H1 (cell line): ENCODE measurements at regions not wholly inside any gene's neighbourhood (a gene's known extent, or its start where the extent isn't known, plus 50 kb on each side); places are given as distances from the start of the nearest gene placed in this dataset.

Experiments
- RNF2 ChIP-seq: fragments of 200-900, 300-1000 bp; sonication (generic); IDR thresholded peaks from 2 replicates; pipeline ENCODE4 v1.7.1; 2016; ENCODE audit warnings: borderline replicate concordance, low read depth, mild to moderate bottlenecking, antibody characterized with exemption, low read length; ENCODE audit not compliant: poor library complexity, severe bottlenecking; ENCODE audit errors: missing control alignments
- SP4 ChIP-seq: IDR thresholded peaks from 2 replicates; pipeline ENCODE4 v1.6.1; 2012; ENCODE audit warnings: low read length, inconsistent platforms
- ZNF274 ChIP-seq: IDR thresholded peaks from 2 replicates; pipeline ENCODE4 v1.7.0; 2012; ENCODE audit warnings: low read length, borderline replicate concordance; ENCODE audit errors: extremely low read depth
- TF ChIP-seq, protein P1 (sequence below), 3 experiments: IDR thresholded peaks; 1 replicate in 2 of 3; 2 replicates in 1 of 3; pipeline versions ENCODE4 v1.5.1 to v1.6.1; 2011; ENCODE audit warnings: low read length in 3 of 3, mild to moderate bottlenecking in 3 of 3, inconsistent platforms in 2 of 3, low read depth in 1 of 3, moderate library complexity in 1 of 3; ENCODE audit not compliant: insufficient read depth in 1 of 3; ENCODE audit errors: control extremely low read depth in 1 of 3

DNA sequence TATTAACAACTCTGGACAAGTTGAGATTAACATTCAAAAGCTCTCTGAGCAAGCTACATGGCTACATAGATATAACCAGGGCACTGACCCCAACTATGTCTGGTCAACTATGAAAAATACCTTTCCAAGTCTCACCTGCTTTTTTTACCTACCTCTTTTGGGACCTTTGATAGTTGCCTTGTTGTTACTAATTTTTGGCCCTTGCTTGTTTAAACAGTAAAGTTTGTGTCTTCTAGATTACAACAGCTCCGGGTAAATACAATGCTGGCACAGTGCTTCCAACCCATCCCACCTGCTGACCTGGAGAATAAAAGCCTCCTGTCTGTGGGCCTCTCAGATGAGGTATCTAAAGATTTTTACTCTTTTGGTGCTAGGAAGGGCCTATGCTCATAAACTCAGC lies 1036.6 kb downstream of the NAALADL2 start (continued):
- TF ChIP-seq, protein P1, sequence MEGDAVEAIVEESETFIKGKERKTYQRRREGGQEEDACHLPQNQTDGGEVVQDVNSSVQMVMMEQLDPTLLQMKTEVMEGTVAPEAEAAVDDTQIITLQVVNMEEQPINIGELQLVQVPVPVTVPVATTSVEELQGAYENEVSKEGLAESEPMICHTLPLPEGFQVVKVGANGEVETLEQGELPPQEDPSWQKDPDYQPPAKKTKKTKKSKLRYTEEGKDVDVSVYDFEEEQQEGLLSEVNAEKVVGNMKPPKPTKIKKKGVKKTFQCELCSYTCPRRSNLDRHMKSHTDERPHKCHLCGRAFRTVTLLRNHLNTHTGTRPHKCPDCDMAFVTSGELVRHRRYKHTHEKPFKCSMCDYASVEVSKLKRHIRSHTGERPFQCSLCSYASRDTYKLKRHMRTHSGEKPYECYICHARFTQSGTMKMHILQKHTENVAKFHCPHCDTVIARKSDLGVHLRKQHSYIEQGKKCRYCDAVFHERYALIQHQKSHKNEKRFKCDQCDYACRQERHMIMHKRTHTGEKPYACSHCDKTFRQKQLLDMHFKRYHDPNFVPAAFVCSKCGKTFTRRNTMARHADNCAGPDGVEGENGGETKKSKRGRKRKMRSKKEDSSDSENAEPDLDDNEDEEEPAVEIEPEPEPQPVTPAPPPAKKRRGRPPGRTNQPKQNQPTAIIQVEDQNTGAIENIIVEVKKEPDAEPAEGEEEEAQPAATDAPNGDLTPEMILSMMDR (IDR thresholded peaks at IDR 0.05; ENCODE audit: control extremely low read depth in 1 of 3, insufficient read depth in 1 of 3, low read depth in 1 of 3, low read length in 3 of 3): no peak
- TF ChIP-seq RNF2 (no peak), ZNF274 (no peak), SP4 (no peak)
